LNCAP (cell line): ENCODE measurements at regions not wholly inside any gene's neighbourhood (a gene's known extent, or its start where the extent isn't known, plus 50 kb on each side); places are given as distances from the start of the nearest gene placed in this dataset.

ENCODE experiments used
- TF ChIP-seq, protein P1 (sequence below): fragments of 450-650 bp; IDR thresholded peaks from 2 replicates; pipeline ENCODE4 v1.5.1; 2017; ENCODE audit warnings: mild to moderate bottlenecking

DNA sequence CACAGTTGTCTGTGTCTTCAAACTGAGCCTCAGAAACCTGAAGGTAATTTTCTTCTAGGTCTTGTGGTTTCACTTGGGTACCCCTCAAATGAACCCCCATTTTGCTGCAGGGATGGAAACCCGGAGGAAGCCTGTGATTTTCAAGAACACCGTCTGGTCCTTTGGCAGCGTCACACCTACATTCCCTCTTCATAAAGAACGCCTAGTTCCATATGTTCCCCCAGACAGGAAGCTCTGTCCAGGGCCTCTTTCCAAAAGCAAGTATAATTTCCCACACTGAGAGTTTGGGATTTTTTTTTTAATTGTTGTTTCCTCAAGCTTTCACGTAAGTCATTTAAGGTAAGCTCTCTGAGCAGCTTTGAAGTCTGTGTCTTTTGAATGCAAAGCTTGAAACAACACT, 515.0 kb downstream of the TMEM114 start:
- TF ChIP-seq, protein P1, sequence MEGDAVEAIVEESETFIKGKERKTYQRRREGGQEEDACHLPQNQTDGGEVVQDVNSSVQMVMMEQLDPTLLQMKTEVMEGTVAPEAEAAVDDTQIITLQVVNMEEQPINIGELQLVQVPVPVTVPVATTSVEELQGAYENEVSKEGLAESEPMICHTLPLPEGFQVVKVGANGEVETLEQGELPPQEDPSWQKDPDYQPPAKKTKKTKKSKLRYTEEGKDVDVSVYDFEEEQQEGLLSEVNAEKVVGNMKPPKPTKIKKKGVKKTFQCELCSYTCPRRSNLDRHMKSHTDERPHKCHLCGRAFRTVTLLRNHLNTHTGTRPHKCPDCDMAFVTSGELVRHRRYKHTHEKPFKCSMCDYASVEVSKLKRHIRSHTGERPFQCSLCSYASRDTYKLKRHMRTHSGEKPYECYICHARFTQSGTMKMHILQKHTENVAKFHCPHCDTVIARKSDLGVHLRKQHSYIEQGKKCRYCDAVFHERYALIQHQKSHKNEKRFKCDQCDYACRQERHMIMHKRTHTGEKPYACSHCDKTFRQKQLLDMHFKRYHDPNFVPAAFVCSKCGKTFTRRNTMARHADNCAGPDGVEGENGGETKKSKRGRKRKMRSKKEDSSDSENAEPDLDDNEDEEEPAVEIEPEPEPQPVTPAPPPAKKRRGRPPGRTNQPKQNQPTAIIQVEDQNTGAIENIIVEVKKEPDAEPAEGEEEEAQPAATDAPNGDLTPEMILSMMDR: no peak

DNA sequence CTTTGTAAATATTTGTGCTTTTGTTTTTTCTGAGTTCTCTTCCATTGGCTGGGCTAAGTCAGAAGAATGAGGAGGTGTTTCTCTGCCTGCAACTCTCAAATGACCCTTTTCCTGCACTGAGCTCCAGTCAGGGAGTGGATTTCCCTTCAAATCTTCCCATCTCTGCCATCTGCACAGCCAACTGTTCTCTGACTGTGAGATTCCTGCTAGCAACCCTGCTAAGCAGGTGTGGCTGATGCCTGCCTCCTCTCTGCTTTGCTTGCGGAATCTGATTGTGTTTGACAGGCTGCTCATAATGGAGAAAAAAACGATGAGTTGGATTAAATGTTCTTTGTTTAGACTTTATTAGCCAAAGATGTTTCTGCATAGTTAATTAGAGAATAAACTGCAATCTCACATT, 519.8 kb downstream of the TMEM114 start:
- TF ChIP-seq, protein P1: no peak

DNA sequence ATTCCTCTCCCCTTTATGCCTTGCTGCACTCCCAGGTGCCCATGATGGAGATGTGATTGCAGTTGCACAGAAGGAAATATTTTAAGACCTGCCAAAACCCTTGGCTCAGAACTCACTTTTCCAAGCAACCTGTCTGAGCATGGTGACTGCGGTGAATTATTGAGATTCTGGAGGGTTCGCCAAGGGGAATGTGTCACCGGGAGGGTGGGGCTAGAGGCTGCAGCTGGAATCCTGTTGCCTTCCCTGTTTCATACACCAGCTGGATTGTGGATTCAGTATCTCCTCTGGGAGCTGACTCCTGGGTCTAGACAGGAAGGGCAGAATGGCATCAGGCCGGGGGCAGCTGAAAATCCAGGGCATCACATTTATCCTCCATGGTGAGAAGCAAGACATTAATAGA, 527.2 kb downstream of the TMEM114 start:
- TF ChIP-seq, protein P1: no peak

DNA sequence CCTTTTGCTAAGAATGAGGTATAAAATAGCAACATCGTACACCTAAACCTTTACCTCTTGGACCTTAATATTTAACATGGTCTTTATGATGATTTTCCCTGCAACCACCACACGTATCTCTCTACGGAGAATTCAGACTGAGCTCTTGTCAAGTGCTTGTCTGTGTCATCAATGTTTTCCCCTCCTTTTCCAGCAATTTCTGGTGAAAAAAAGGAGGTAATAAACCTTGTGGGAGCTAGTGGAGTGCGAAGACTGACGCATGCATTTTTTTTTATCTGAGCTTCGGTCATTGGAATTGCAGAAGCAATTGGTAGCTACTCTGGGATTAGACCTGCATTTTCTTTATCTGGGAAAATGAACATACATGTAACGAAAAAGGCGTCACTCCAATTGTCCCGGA, 527.6 kb downstream of the TMEM114 start:
- TF ChIP-seq, protein P1: no peak

DNA sequence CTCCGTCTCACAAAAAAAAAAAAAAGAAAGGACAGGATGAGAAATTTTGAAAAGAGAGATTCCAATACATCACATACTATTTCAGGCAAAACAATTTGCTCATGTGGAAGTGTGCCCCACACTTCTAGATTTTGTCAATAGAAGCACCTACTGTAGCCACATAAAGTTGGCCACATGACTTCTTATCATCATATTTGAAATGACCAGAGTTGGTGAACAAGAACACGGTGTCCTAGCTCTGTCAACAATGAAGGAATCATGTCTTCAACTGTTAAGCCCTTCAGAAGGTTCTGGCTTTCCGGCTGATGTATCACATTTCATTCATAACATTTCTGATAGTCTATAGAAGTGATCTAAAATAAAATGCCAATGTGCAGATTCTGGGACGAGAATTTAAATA, 534.5 kb downstream of the TMEM114 start:
- TF ChIP-seq, protein P1: no peak

DNA sequence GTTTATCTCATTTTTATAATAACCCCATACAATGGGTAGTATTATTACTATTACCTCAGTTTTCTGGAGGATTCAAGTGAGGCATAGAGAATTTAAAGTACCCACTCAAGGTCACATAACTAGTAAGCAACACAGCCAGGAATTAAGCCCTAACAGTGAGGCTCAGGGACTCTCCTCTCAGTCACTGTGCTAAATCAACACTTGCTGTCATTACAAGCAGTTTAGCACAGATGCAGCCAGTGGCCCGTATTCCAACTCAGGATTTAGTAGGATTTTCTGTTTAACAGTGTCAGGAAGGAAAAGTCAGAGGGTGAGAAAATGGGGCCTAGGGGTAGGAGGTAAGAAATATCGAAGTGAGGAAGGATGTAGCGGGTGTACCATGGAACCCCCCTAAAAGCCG, 536.9 kb downstream of the TMEM114 start:
- TF ChIP-seq, protein P1: no peak

DNA sequence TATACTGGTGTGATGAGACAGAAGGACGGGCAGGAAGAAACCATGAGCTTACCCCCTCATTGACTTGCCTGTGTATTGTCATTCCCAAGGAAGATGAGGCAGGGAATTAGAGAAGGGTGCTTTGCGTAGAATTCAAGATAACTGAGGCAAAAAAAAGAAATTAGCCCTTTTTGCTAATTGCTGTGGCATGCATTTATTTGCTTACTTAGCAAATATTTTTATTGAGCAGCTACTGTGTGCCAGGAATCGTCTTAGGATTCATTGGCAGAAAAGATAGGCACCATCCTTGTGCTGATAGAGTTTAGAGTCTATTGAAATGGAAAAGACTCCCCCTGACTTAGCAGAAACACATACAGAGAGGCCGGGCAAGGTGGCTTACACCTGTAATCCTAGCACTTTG, 541.9 kb downstream of the TMEM114 start:
- TF ChIP-seq, protein P1: no peak

DNA sequence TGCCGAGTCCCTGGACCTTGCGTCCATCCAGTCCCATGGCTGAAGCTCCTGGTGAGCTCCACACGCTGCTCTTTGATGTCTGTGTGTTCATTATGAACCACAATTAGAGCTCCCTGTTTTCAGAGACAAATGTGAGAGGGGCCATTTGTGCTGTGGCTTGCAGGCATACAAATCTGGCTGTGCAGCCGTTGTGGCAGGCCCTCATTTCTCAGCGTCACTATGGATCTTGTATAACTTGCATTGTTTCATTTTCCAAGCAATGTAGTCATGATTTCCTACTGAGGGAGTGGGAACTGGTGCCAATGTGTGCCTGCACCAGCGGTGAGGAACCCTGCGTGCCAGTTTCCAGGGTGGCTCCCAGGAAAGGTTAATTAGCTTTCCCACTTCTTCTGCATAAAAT, 542.6 kb downstream of the TMEM114 start:
- TF ChIP-seq, protein P1: no peak
